ENCODE measurements at regions not wholly inside any gene's neighbourhood (a gene's known extent, or its start where the extent isn't known, plus 50 kb on each side); places are given as distances from the start of the nearest gene placed in this dataset.

DNA sequence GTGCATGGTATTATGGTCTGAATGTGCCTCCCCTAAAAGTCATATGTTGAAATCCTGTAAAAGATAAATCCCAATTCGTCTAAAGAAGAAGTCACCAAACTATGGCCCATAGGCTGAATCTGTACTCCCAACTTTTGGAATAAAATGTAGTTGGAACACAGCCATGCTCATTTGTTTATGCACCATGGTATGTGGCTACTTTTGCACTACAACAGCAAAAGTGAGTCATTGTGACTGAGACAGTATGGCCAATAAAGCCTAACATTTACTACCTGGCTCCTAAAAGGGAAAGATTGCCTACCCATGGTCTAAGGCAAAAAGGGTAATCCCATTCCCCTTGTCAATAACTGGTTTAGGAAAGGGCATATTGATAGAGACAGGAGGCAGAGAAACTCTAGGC is 101.8 kb downstream of the LRIG3 start:
- DNase-seq: no peak

DNA sequence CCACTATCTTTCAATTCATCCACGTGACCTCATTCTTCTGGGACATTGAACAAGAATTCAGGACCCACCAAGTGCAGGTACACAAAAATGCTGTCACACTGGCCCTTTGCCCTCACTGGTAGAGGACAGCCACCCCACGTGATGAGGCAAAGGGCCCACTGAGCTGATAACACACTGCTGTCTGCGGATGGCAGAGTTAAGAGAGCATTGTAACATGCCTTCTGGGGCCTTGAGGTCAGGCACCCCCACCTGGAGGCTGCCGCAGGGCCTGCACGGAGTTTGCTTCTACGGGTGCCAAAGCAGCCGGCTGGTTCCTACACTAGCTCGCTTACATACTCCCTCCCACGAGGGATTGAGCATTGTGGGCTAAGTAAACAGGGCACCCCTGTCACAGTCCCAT is 101.0 kb downstream of the LRIG3 start:
- DNase-seq: no peak

DNA sequence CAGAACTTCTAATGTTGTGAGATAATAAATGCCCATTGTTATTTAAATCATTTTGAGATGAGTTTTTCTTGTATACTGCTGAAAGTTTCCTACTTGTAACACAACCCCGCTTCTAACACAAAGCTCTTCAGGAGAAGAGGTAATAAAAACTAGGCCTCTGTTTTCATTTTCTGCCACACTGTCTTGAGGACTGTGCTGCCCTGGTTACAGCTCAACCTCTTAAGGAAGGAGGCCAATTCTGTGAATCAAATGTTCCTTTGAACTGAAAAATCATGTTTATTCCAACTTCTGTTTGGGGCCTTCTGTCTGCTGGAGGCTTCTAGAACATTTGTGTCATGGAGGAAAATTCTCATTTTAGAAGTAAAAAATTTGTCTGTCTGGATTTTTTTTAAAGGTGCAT is 100.3 kb downstream of the LRIG3 start:
- DNase-seq: no peak
